ENCODE measurements at regions not wholly inside any gene's neighbourhood (a gene's known extent, or its start where the extent isn't known, plus 50 kb on each side); places are given as distances from the start of the nearest gene placed in this dataset.

- no peak for DNase-seq
These were observed 678.8 kb downstream of the INHBA start for GRCh38 chr7:41024126-41024525.

GRCh38 chr7:41020056-41020455 lies 682.8 kb downstream of the INHBA start:
- DNase-seq: no peak

GRCh38 chr7:41013117-41013516 lies 689.8 kb downstream of the INHBA start:
- no peak for DNase-seq

GRCh38 chr7:41012041-41012440 lies 690.8 kb downstream of the INHBA start:
- DNase-seq: no peak

- no peak for DNase-seq
These were observed 691.9 kb downstream of the INHBA start for GRCh38 chr7:41010967-41011366.

GRCh38 chr7:41010418-41010817 lies 692.5 kb downstream of the INHBA start:
- no peak for DNase-seq

GRCh38 chr7:41007811-41008210 lies 695.1 kb downstream of the INHBA start:
- no peak for DNase-seq

GRCh38 chr7:41007351-41007751 lies 695.5 kb downstream of the INHBA start:
- DNase-seq: no peak

GRCh38 chr7:41006306-41006995 lies 696.4 kb downstream of the INHBA start:
- no peak for DNase-seq

GRCh38 chr7:41005374-41005901 lies 697.5 kb downstream of the INHBA start:
- DNase-seq: no peak

- DNase-seq: no peak
These were observed 698.9 kb downstream of the INHBA start for GRCh38 chr7:41003977-41004376.

GRCh38 chr7:41003611-41003940 lies 699.3 kb downstream of the INHBA start:
- no peak for DNase-seq

GRCh38 chr7:41002741-41003610 lies 699.9 kb downstream of the INHBA start:
- DNase-seq: peak; percentile 36

- no peak for DNase-seq
These were observed 702.8 kb downstream of the INHBA start for GRCh38 chr7:41000042-41000441.

GRCh38 chr7:40996233-40996677 lies 706.6 kb downstream of the INHBA start:
- DNase-seq: no peak

- no peak for DNase-seq
These were observed 712.0 kb downstream of the INHBA start for GRCh38 chr7:40990841-40991240.

GRCh38 chr7:40987571-40987970 lies 715.3 kb downstream of the INHBA start:
- DNase-seq: no peak

GRCh38 chr7:40986351-40986873 lies 716.5 kb downstream of the INHBA start:
- no peak for DNase-seq

- no peak for DNase-seq
These were observed 719.8 kb downstream of the INHBA start for GRCh38 chr7:40983111-40983510.

- DNase-seq: no peak
These were observed 723.6 kb downstream of the INHBA start for GRCh38 chr7:40979296-40979695.

GRCh38 chr7:40978047-40978446 lies 724.8 kb downstream of the INHBA start:
- DNase-seq: no peak

- no peak for DNase-seq
These were observed 725.4 kb downstream of the INHBA start for GRCh38 chr7:40977533-40977932.

- DNase-seq: no peak
These were observed 730.5 kb downstream of the INHBA start for GRCh38 chr7:40972426-40972825.

GRCh38 chr7:40969641-40970040 lies 733.2 kb downstream of the INHBA start:
- no peak for DNase-seq
